HCT116 (cell line): ENCODE measurements at regions not wholly inside any gene's neighbourhood (a gene's known extent, or its start where the extent isn't known, plus 50 kb on each side); places are given as distances from the start of the nearest gene placed in this dataset.

Experiments used
- ATAC-seq: fragments of 200-7000 bp; cut with Tn5 transposase; 2 replicates; pipeline ENCODE4 v1.9.1; 2020; ENCODE audit warnings: mild to moderate bottlenecking, moderate library complexity
- BruUV-seq: library from RNA; stranded (reverse); fragments of 400-500 nt; replicated peaks from 2 replicates; lab custom pipeline; 2021; lab: Mats Ljungman, UMichigan
- CTCF ChIA-PET: fragments of 300-600 bp; sonication (Branson Sonifier 250); formaldehyde crosslinking; loops from one replicate; lab custom pipeline; 2021; ENCODE audit warnings: antibody characterized with exemption; lab: Charles Lee
- POLR2A ChIA-PET: fragments of 300-600, 350-600 bp; sonication (Branson Sonifier 250); formaldehyde crosslinking; loops from one replicate; lab custom pipeline; 2021; ENCODE audit warnings: antibody characterized with exemption; lab: Charles Lee
- RAD21 ChIA-PET, 2 experiments: fragments of 300-600 bp; sonication (Branson Sonifier 250); formaldehyde crosslinking; loops; one replicate each; lab custom pipeline; 2023; ENCODE audit warnings: low total read pairs in 2 of 2; ENCODE audit not compliant: uncharacterized antibody in 2 of 2, unreplicated experiment in 2 of 2, low non-redundant PET in 1 of 2; lab: Charles Lee
- DNase-seq: peaks from one replicate; pipeline ENCODE4 v3.0.0-alpha.2; 2010; ENCODE audit warnings: low read depth, low spot score
- H2AFZ ChIP-seq: fragments of 200-600 bp; shearing (Covaris generic), sonication (generic); 2 replicates; pipeline ENCODE4 v1.6.1; 2017; ENCODE audit warnings: low read depth, mixed run types, mixed read lengths, antibody characterized with exemption, low read length; ENCODE audit not compliant: poor library complexity, severe bottlenecking
- H3K27ac ChIP-seq: 2 replicates; pipeline ENCODE4 v1.5.1; 2012; ENCODE audit warnings: low read depth, low read length
- H3K27me3 ChIP-seq: fragments of 200-600 bp; sonication (generic); 2 replicates; pipeline ENCODE4 v1.6.1; 2016; ENCODE audit warnings: mixed run types, low read length, mixed read lengths; ENCODE audit not compliant: insufficient read depth
- H3K36me3 ChIP-seq, 2 experiments: fragments of 200-500 bp in 1 of 2; fragments of 200-600 bp in 1 of 2; sonication (Bioruptor generic) in 1 of 2; sonication (generic) in 1 of 2; 2 replicates each; pipeline versions ENCODE4 v1.5.1 to v1.6.1; 2014 to 2016; ENCODE audit warnings: low read length in 2 of 2, inconsistent platforms in 1 of 2, mixed read lengths in 1 of 2, mixed run types in 1 of 2; ENCODE audit not compliant: insufficient read depth in 2 of 2, control insufficient read depth in 1 of 2
- H3K4me1 ChIP-seq, 2 experiments: fragments of 200-600 bp in 1 of 2; sonication (generic) in 1 of 2; 2 replicates each; pipeline versions ENCODE4 v1.5.1 to v1.6.1; 2012 to 2017; ENCODE audit warnings: low read length in 2 of 2, inconsistent platforms in 1 of 2, mild to moderate bottlenecking in 1 of 2, mixed read lengths in 1 of 2, mixed run types in 1 of 2, moderate library complexity in 1 of 2; ENCODE audit not compliant: insufficient read depth in 2 of 2, control insufficient read depth in 1 of 2
- H3K4me2 ChIP-seq: fragments of 200-600 bp; sonication (generic); 2 replicates; pipeline ENCODE4 v1.6.1; 2017; ENCODE audit warnings: mixed run types, low read length, mixed read lengths
- H3K4me3 ChIP-seq, 2 experiments: fragments of 200-600 bp in 1 of 2; sonication (generic) in 1 of 2; replicated peaks in 1 of 2; 2 replicates each; pipeline ENCODE4 v1.5.1; 2011 to 2016; ENCODE audit warnings: low read length in 2 of 2, control low read depth in 1 of 2, low read depth in 1 of 2, mild to moderate bottlenecking in 1 of 2, mixed read lengths in 1 of 2, mixed run types in 1 of 2
- H3K79me2 ChIP-seq: fragments of 200-600 bp; sonication (generic); 2 replicates; pipeline ENCODE4 v1.6.1; 2017; ENCODE audit warnings: mild to moderate bottlenecking, mixed run types, low read length, moderate library complexity, mixed read lengths; ENCODE audit not compliant: insufficient read depth
- H3K9ac ChIP-seq: fragments of 200-600 bp; sonication (generic); 2 replicates; pipeline ENCODE4 v1.6.1; 2016; ENCODE audit warnings: low read length, mixed read lengths
- H3K9me2 ChIP-seq: fragments of 200-600 bp; sonication (generic), shearing (Covaris generic); 2 replicates; pipeline ENCODE4 v1.6.1; 2017; ENCODE audit warnings: mixed run types, mild to moderate bottlenecking, moderate library complexity; ENCODE audit not compliant: insufficient read depth
- H3K9me3 ChIP-seq, 2 experiments: fragments of 200-500 bp in 1 of 2; fragments of 200-600 bp in 1 of 2; sonication (Bioruptor generic) in 1 of 2; sonication (generic) in 1 of 2; 2 replicates each; pipeline ENCODE4 v1.6.1; 2014 to 2017; ENCODE audit warnings: low read length in 2 of 2, mixed read lengths in 2 of 2, inconsistent platforms in 1 of 2, low read depth in 1 of 2, mild to moderate bottlenecking in 1 of 2, mixed run types in 1 of 2, moderate library complexity in 1 of 2; ENCODE audit not compliant: control insufficient read depth in 1 of 2, insufficient read depth in 1 of 2
- H4K20me1 ChIP-seq: fragments of 200-600 bp; sonication (generic), shearing (Covaris generic); 2 replicates; pipeline ENCODE4 v1.6.1; 2017; ENCODE audit warnings: mixed run types, mild to moderate bottlenecking, moderate library complexity; ENCODE audit not compliant: insufficient read depth
- ATF3 ChIP-seq: IDR thresholded peaks from 2 replicates; pipeline ENCODE4 v1.6.1; 2012
- CBX3 ChIP-seq: IDR thresholded peaks from 2 replicates; pipeline ENCODE4 v1.6.1; 2012; ENCODE audit warnings: low read depth
- EZH2 ChIP-seq: fragments of 200-600 bp; sonication (generic); IDR thresholded peaks from 2 replicates; pipeline ENCODE4 v1.6.1; 2017; ENCODE audit warnings: antibody characterized with exemption, mixed run types
- EZH2phosphoT487 ChIP-seq: fragments of 200-600 bp; IDR thresholded peaks from 2 replicates; pipeline ENCODE4 v1.6.1; 2018; ENCODE audit warnings: antibody characterized with exemption, borderline replicate concordance
- JUND ChIP-seq: IDR thresholded peaks from 2 replicates; pipeline ENCODE4 v1.6.1; 2012
- MAX ChIP-seq: IDR thresholded peaks from 2 replicates; pipeline ENCODE4 v1.6.1; 2012
- POLR2A ChIP-seq: IDR thresholded peaks from 2 replicates; pipeline ENCODE4 v1.7.0; 2011; ENCODE audit warnings: borderline replicate concordance; ENCODE audit not compliant: insufficient read depth, insufficient read length; ENCODE audit errors: extremely low read depth
- POLR2AphosphoS5 ChIP-seq: IDR thresholded peaks from 2 replicates; pipeline ENCODE4 v1.6.1; 2011; ENCODE audit warnings: mild to moderate bottlenecking, low read depth, low read length, moderate library complexity
- RAD21 ChIP-seq: IDR thresholded peaks from 2 replicates; pipeline ENCODE4 v1.6.1; 2012; ENCODE audit warnings: low read depth, mild to moderate bottlenecking
- REST ChIP-seq: IDR thresholded peaks from 2 replicates; pipeline ENCODE4 v1.6.1; 2012; ENCODE audit warnings: low read depth
- SIN3A ChIP-seq: IDR thresholded peaks from 2 replicates; pipeline ENCODE4 v1.6.1; 2012; ENCODE audit warnings: low read depth
- SP1 ChIP-seq: IDR thresholded peaks from 2 replicates; pipeline ENCODE4 v1.6.1; 2012; ENCODE audit warnings: low read depth
- TCF7L2 ChIP-seq: IDR thresholded peaks from 2 replicates; pipeline ENCODE4 v1.7.0; 2011; ENCODE audit warnings: borderline replicate concordance, inconsistent platforms; ENCODE audit not compliant: insufficient read depth, insufficient read length; ENCODE audit errors: extremely low read depth
- YY1 ChIP-seq: IDR thresholded peaks from 2 replicates; pipeline ENCODE4 v1.6.1; 2011; ENCODE audit warnings: low read length, low read depth, moderate library complexity, mild to moderate bottlenecking; ENCODE audit not compliant: insufficient replicate concordance; ENCODE audit errors: extremely low read depth
- ZBTB33 ChIP-seq: IDR thresholded peaks from 2 replicates; pipeline ENCODE4 v1.6.1; 2011; ENCODE audit warnings: mild to moderate bottlenecking, low read length, moderate library complexity; ENCODE audit not compliant: insufficient replicate concordance; ENCODE audit errors: extremely low read depth
- ZFX ChIP-seq: fragments of 450-650 bp; IDR thresholded peaks from 2 replicates; pipeline ENCODE4 v1.6.1; 2017
- ZNF274 ChIP-seq: fragments of 200-500 bp; sonication (Bioruptor generic); IDR thresholded peaks from 2 replicates; pipeline ENCODE4 v1.6.1; 2014; ENCODE audit warnings: mild to moderate bottlenecking, low read depth, low read length, inconsistent platforms
- intact Hi-C: fragments of 100-400 bp; cut with micrococcal nuclease; formaldehyde crosslinking; loops from 2 replicates; pipeline ENCODE4 v1.10.0; 2022

- ChIA-PET RAD21 (no interaction called here), POLR2A (no interaction called here), CTCF (no interaction called here)
- TF ChIP-seq SP1 (no peak), REST (no peak), TCF7L2 (no peak), POLR2A (no peak), RAD21 (no peak), YY1 (no peak), ZNF274 (no peak), POLR2AphosphoS5 (no peak), SIN3A (no peak), JUND (no peak), ATF3 (no peak), ZFX (no peak), CBX3 (no peak), EZH2 (no peak), MAX (no peak), ZBTB33 (no peak), EZH2phosphoT487 (no peak)
- no peak overlapping the region for H3K4me2 ChIP-seq
- H3K4me1 ChIP-seq = no peaks in the 10 kb centered on the region
- H3K79me2 ChIP-seq = no peaks in the 10 kb centered on the region
- H3K9me2 ChIP-seq = no peaks in the 10 kb centered on the region
- H4K20me1 ChIP-seq = no peaks in the 10 kb centered on the region
- no peak for ATAC-seq
- H3K4me3 ChIP-seq = no peak overlapping the region
- intact Hi-C loops = no loop called here
- H3K27ac ChIP-seq = no peak overlapping the region
- no peak for DNase-seq
- BruUV-seq = no TSS peak
- H3K9me3 ChIP-seq = no peaks in the 10 kb centered on the region
- H3K9ac ChIP-seq = no peak overlapping the region
- H2AFZ ChIP-seq = no peak overlapping the region
- H3K27me3 ChIP-seq = peaks cover 12% of the 10 kb centered on the region; the same call in 1 of the 2 replicates
- H3K36me3 ChIP-seq = no peaks in the 10 kb centered on the region
Measured at GRCh38 chr18:47526147-47526546, 274.7 kb upstream of the SKOR2 start.
